HG02943 (cell line): ENCODE measurements at regions not wholly inside any gene's neighbourhood (a gene's known extent, or its start where the extent isn't known, plus 50 kb on each side); places are given as distances from the start of the nearest gene placed in this dataset.
"Not testable (repeated sequence)": the region's sequence is repeated elsewhere in the genome, so short reads cannot be mapped to it uniquely, and the experiment has no call there.

Experiments used
- ATAC-seq: cut with Tn5 transposase; IDR thresholded peaks from one replicate; pipeline ENCODE4 v1.9.1; 2021; ENCODE audit warnings: mild to moderate bottlenecking, low read depth, moderate library complexity; ENCODE audit not compliant: unreplicated experiment

DNA sequence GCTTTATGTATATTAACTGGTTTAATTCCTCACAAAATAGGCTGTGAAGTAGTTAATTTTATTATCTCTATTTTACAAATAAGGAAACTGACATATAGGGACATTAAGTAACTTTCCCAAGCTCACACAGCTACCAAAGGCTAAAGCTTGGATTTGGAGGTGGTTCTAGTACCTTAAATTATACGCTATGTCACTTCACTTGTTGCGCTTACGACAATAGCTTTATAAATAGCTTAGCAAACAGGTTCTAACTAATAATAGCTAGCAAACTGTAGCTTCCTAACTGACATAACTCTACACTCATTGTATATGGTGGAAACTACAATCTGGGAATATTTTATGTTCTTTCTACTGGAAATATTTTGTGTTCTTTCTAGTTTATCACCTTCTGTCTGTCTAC is 666.4 kb upstream of the CPEB2 start:
- no peak for ATAC-seq

GRCh38 chr4:14336656-14337055 is 665.6 kb upstream of the CPEB2 start:
- ATAC-seq: no peak

DNA sequence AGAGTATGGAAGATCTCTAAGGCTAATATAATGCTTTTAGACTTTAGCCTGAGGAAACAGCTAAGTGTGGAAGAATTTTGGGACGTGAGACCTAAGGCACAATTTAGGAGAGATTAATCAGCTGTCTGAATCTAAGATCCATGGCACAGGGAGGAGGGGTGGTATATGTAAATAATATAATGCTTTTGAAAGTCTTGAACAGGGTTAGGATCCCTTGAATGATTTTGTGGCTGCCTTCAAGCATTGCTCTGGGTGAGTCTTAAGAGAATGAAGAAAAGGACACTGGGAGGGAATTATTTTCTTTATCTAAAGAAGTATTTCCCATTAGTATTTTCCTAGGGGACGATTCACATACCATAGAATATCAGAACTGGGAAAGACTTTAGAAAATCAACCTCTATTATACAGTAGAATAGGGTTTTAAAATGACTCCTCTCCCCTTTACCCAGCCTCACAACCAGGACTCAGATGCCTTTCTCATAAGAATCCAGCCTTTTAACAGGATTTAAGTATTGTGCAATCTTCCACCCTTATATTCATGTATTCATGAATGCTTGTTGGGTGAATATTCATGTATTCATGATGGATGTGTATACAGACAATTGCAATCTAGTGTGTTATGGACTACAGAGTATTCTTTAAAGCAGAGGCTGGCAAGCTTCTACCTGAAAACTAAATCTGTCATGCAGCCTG is 664.2 kb upstream of the CPEB2 start:
- ATAC-seq: no peak

DNA sequence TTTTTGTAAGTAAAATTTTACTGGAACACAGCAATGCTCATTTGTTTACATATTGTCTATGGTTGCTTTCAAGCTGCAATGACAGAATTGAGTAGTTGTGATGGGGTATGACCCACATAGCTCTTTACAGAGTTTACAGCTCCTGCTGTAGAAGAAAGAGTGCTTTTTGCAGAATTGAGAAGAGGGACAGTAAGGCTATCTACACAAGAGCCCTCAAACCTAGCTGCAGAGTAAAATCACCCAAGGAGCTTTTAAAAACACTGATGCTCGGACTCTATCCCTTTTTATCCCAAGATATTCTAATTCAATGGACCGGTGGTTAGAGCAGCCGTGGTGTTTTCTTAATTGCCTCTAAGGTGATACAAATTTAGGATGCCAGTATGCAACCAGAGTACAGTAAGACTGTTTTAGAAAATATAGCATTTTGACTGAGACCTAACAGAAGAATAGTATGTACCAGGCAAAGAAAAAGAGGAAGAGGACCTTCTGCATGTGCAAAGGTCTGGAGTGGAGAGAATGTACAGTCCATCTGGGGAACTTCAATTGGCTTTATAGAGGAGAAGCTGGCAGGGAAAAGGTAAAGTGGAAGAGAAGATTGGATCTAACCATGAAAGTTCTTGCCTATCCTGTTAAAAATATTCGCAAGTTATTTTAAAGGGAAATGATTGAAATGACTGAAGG is 663.6 kb upstream of the CPEB2 start:
- ATAC-seq: no peak

DNA sequence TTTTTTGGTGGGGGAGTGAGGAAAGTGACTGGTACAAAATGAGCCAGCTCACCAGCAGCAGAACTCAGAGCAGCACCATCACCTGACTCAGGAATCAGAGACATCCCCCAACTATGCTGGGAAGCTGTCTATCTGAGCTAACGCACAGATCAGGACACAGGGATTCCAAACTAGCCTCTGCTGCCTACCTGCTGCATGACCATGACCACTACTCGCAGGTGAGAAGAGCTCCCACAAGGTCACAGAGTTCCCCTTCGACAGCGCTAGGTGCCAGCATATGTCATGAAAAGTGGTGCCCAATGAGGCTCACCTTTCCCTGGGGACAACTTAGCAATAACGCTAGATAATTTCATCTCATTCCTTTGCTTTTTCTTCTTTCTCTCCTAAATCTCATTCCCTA is 662.6 kb upstream of the CPEB2 start:
- no peak for ATAC-seq

DNA sequence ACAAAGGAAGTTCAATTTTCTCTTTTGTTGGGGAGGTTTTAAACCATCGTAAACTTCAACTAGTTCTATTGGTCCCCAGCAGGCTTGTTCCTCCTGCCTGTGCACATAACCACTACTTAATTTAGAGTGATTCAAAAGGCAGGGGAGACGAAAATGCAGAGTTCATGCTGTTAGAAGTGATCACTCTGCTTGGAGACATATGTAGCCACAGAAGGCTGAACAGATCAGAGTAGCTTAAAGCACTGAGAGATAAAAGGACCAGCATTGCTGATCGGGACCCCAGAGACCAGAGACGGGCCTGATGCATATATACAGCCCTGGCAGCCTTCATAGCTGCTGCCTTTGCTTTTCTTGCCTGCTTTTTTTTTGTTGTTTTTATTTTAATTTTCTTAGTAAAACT is 662.0 kb upstream of the CPEB2 start:
- no peak for ATAC-seq

- ATAC-seq: no peak
Observed at GRCh38 chr4:14343961-14344360, 658.3 kb upstream of the CPEB2 start.

DNA sequence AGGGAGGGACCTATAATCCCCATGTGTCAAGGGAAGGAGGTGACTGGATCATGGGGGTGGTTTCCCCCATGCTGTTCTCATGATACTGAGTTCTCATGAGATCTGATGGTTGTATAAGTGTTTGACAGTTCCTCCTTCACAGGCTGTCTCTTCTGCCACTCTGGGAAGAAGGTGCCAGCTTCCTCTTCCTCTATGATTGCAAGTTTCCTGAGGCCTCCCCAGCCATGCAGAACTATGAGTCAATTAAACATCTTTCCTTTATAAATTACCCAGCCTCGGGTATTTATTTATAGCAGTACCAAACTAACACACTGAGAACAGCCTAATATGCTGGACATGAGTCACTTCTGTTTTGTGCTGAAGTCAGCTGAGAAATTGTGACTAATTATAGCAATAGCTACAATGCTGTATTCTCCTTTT is 656.9 kb upstream of the CPEB2 start:
- ATAC-seq: no peak

DNA sequence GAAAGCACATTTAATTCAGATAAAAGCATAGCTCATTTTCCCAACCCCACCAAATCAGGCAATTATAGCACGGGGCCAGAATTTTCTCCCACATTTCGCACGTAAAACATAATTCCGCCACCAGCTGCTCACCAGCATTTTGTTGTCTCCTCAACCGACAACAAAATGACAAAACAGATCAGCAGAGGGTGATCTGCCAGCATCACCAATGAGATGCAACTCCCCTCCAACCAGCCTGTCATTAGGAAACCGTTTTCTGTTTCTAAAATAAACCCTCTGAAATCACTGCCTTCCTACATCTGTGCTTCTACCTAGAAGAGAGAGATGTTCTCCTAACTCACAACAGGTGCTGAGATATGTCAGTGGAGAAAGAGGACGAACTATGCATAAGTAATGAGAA is 654.8 kb upstream of the CPEB2 start:
- no peak for ATAC-seq

DNA sequence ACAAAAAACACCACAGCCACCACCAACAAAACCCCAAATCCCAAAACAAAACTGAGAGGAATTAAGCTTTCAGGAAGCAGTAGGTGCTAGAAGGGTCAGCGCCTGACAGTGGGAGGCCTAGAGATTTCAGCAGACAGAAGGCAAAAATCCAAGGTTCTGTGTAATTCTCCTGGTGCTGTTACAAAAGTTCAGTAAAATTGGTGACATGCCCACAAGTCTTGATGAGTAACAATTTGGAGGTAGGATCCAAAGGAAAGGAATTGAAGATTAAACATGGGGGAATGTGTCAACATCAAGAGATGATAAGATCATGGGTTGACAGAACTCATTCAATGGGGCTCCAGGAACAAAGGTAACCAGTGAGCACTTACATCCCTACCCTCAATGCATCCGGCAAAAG is 653.8 kb upstream of the CPEB2 start:
- ATAC-seq: no peak

DNA sequence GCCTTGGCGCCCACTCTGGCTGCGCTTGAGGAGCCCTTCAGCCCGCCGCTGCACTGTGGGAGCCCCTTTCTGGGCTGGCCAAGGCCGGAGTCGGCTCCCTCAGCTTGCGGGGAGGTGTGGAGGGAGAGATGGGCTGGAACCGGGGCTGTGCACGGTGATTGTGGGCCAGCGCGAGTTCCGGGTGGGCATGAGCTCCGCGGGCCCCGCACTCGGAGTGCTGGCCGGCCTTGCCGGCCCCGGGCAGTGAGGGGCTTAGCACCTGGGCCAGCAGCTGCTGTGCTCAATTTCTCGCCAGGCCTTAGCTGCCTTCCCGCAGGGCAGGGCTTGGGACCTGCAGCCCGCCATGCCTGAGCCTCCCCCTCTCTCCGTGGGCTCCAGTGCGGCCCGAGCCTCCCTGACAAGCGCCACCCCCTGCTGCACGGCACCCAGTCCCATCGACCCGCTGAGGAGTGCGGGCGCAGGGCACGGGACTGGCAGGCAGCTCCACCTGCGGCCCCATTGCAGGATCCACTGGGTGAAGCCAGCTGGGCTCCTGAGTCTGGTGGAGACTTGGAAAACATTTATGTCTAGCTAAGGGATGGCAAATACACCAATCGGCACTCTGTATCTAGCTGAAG is 643.6 kb upstream of the CPEB2 start:
- ATAC-seq: not testable (repeated sequence)

GRCh38 chr4:14359991-14360390 is 642.3 kb upstream of the CPEB2 start:
- ATAC-seq: no peak

DNA sequence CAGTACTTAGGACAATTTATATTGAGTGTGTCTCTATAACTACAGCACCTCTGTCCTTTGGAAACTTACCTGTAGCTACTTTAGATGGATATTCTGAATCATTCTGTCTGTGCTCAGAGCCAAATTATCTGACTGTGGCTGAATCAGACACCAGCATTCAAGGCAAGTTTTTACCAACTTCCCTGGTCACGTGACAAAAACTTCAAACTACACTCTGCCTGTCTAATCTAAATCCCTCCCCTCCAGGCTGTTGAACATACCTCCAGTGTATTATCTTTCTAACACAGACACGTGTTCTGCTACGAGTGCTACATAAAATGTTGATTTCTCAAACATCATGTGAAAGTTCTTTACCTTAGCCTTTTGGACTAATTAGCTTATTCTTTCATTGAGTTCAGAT is 641.2 kb upstream of the CPEB2 start:
- no peak for ATAC-seq

GRCh38 chr4:14362385-14362784 is 639.9 kb upstream of the CPEB2 start:
- no peak for ATAC-seq

DNA sequence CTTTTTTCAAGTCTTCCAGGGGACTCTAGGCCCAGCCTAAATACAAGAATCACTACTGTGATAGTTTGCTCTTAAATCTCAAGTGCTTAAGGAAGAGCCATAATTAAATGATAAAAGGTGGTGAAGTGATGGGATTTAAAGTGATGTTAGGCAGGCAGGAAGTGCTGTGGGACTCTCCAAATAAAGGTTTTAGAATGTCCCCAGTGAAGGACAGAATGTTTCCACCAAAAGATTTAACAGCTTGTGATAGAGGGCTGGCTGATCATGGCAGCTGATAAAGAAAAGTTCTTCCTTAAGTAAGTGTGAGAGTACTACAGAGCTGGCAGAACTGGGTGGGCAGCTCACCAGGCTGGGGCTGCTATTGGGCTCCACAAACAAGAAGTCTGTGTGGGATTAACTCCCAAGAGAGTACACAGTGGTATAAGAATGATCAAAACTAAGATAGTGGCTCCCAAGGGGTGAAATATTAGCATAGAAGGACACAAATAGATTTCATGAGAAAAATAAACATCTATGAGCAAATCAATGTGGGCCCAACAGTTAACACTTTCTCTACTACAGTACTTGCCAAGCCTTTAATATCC is 637.2 kb upstream of the CPEB2 start:
- no peak for ATAC-seq

DNA sequence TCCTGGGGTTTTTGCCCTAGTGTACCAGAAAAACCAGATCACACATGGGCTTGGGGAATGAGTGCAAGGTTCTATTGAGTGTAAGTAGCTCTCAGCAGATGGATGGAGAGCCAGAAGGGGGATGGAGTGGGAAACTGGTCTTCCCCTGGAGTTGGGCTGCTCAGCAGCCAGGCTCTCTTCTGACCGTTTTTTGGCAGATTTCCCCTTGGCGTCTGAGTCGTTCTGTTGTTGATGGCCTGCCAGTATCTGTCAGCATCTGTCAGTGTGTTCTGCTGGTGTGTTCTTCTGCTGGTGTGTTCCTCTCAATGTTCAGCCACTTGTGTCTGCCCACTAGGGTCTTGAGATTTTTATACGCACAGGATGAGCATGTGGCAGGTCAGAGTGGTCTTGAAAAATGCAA is 633.9 kb upstream of the CPEB2 start:
- ATAC-seq: no peak

GRCh38 chr4:14371131-14371530 is 631.1 kb upstream of the CPEB2 start:
- no peak for ATAC-seq

GRCh38 chr4:14375816-14376215 is 626.5 kb upstream of the CPEB2 start:
- ATAC-seq: no peak

DNA sequence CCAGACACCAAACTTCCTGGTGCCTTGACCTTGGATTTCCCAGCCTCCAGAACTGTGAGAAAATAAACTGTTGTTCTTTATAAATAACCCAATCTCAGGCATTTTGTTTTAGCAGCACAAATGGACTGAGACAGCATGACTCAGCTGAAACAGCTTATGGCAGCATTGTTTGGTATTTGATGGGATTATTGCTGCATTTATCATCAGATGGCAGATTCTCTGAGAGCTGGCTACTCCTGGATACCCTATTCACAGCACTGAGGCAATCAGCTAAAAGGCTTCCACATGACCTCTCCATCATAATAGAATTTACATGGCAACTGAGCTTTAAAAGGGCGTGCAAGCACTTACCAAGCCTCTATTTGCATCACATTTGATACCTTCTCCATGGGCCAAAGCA is 623.1 kb upstream of the CPEB2 start:
- no peak for ATAC-seq

- ATAC-seq: no peak
Observed at GRCh38 chr4:14383652-14384051, 618.6 kb upstream of the CPEB2 start.

GRCh38 chr4:14384824-14385223 is 617.5 kb upstream of the CPEB2 start:
- ATAC-seq: no peak

DNA sequence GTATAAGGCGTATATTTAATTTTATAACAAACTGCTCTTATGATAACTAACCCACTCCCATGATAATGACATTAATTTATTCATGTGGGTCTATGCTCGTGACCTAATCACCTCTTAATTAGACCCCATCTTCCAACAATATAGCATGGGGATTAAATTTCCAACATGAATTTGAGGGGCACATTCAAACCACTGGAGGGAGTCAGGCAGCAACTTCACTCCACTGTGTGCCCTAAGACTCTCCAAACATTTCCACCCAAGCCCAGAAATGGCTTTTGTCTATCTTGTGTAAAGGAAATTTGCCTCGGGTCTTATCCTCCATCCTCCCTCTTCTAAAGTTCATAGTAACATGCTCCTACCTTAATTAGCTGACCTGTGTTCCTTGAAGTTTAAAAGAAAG is 616.1 kb upstream of the CPEB2 start:
- no peak for ATAC-seq
